ENCODE measurements at regions not wholly inside any gene's neighbourhood (a gene's known extent, or its start where the extent isn't known, plus 50 kb on each side); places are given as distances from the start of the nearest gene placed in this dataset.

GRCh38 chr5:38008198-38008597 is 168.4 kb upstream of the GDNF start:
- no peak for TF ChIP-seq CTCF (conservative IDR thresholded peaks at IDR 0.05)
- no peak for TF ChIP-seq EZH2 (IDR thresholded peaks at IDR 0.05; ENCODE audit: low read depth)

Data from PC-9 (cell line).